ENCODE measurements at regions not wholly inside any gene's neighbourhood (a gene's known extent, or its start where the extent isn't known, plus 50 kb on each side); places are given as distances from the start of the nearest gene placed in this dataset.

DNA sequence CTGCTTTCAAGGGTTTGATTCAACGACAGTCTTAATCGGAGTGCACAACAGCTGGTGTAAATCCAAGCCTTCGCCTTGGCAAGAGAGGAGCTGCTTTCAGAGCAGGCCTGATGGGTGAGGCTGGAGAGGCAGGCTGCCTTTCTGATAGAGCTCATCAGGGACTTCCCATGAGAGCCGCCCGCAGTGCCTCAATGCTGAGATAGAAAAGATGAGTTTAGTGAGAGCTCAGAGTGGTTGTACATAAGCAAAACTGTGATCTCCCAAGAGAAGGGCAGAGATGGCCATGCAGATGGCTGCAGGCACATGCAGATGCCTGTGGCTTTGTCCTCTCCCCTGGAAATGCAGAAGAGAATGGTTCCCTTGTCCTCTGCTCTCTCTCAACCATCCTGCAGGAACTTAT lies 122.1 kb downstream of the ARL4C start:
- TF ChIP-seq, protein P1, sequence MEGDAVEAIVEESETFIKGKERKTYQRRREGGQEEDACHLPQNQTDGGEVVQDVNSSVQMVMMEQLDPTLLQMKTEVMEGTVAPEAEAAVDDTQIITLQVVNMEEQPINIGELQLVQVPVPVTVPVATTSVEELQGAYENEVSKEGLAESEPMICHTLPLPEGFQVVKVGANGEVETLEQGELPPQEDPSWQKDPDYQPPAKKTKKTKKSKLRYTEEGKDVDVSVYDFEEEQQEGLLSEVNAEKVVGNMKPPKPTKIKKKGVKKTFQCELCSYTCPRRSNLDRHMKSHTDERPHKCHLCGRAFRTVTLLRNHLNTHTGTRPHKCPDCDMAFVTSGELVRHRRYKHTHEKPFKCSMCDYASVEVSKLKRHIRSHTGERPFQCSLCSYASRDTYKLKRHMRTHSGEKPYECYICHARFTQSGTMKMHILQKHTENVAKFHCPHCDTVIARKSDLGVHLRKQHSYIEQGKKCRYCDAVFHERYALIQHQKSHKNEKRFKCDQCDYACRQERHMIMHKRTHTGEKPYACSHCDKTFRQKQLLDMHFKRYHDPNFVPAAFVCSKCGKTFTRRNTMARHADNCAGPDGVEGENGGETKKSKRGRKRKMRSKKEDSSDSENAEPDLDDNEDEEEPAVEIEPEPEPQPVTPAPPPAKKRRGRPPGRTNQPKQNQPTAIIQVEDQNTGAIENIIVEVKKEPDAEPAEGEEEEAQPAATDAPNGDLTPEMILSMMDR (IDR thresholded peaks at IDR 0.05) = no peak
- no peak for TF ChIP-seq POLR2A (IDR thresholded peaks at IDR 0.05)
- TF ChIP-seq EP300 (IDR thresholded peaks at IDR 0.05) = no peak
